Panc1 (cell line): ENCODE measurements at regions not wholly inside any gene's neighbourhood (a gene's known extent, or its start where the extent isn't known, plus 50 kb on each side); places are given as distances from the start of the nearest gene placed in this dataset.

Experiments
- ATAC-seq: fragments of 200-7000 bp; cut with Tn5 transposase; 2 replicates; pipeline ENCODE4 v1.9.1; 2020; ENCODE audit warnings: mild to moderate bottlenecking, moderate library complexity
- BruUV-seq: library from RNA; stranded (reverse); fragments of 400-500 nt; replicated peaks from 2 replicates; lab custom pipeline; 2021; lab: Mats Ljungman, UMichigan
- CTCF ChIA-PET: fragments of 300-600 bp; sonication (Branson Sonifier 250); formaldehyde crosslinking; loops from one replicate; lab custom pipeline; 2022; ENCODE audit warnings: antibody characterized with exemption; lab: Charles Lee
- POLR2A ChIA-PET: fragments of 300-600 bp; sonication (Branson Sonifier 250); formaldehyde crosslinking; loops from one replicate; lab custom pipeline; 2022; ENCODE audit warnings: antibody characterized with exemption; lab: Charles Lee
- DNase-seq: peaks from one replicate; pipeline ENCODE4 v3.0.0-alpha.2; 2010; ENCODE audit warnings: low read depth, low spot score
- H3K27ac ChIP-seq: 2 replicates; pipeline ENCODE4 v1.5.1; 2011; ENCODE audit warnings: mild to moderate bottlenecking, low read length, inconsistent platforms
- H3K27me3 ChIP-seq: fragments of 200-500 bp; sonication (Bioruptor generic); 2 replicates; pipeline ENCODE4 v1.6.0; 2014; ENCODE audit warnings: low read length, inconsistent platforms; ENCODE audit not compliant: control insufficient read depth, insufficient read depth
- H3K36me3 ChIP-seq: fragments of 200-500 bp; sonication (Bioruptor generic); 2 replicates; pipeline ENCODE4 v1.5.1; 2014; ENCODE audit warnings: inconsistent platforms, mild to moderate bottlenecking, low read length, moderate library complexity; ENCODE audit not compliant: control insufficient read depth, insufficient read depth
- H3K4me1 ChIP-seq: 2 replicates; pipeline ENCODE4 v1.5.1; 2011; ENCODE audit warnings: inconsistent platforms, mild to moderate bottlenecking, low read length, moderate library complexity; ENCODE audit not compliant: control insufficient read depth, insufficient read depth
- H3K4me3 ChIP-seq, 2 experiments: 2 replicates each; pipeline ENCODE4 v1.5.1; 2011 to 2012; ENCODE audit warnings: low read depth in 2 of 2, low read length in 2 of 2, mild to moderate bottlenecking in 2 of 2, inconsistent platforms in 1 of 2, moderate library complexity in 1 of 2
- H3K9me3 ChIP-seq: fragments of 200-500 bp; sonication (Bioruptor generic); 2 replicates; pipeline ENCODE4 v1.5.1; 2014; ENCODE audit warnings: low read depth, mild to moderate bottlenecking, inconsistent platforms, low read length, moderate library complexity; ENCODE audit not compliant: control insufficient read depth, insufficient read depth
- CTCF ChIP-seq: fragments of 450-650 bp; IDR thresholded peaks from 2 replicates; pipeline ENCODE4 v1.5.1; 2017; ENCODE audit warnings: mild to moderate bottlenecking
- POLR2AphosphoS5 ChIP-seq: IDR thresholded peaks from 2 replicates; pipeline ENCODE4 v1.6.1; 2012; ENCODE audit warnings: mild to moderate bottlenecking, low read depth, low read length, moderate library complexity
- REST ChIP-seq, 2 experiments: IDR thresholded peaks; 2 replicates each; pipeline ENCODE4 v1.6.1; 2011 to 2012; ENCODE audit warnings: low read depth in 2 of 2, control low read depth in 1 of 2, low read length in 1 of 2, mild to moderate bottlenecking in 1 of 2, moderate library complexity in 1 of 2; ENCODE audit not compliant: insufficient read depth in 1 of 2
- SIN3A ChIP-seq: IDR thresholded peaks from 2 replicates; pipeline ENCODE4 v1.6.1; 2012; ENCODE audit warnings: low read depth, mild to moderate bottlenecking, low read length, moderate library complexity, borderline replicate concordance; ENCODE audit not compliant: insufficient read depth
- TCF7L2 ChIP-seq: IDR thresholded peaks from 2 replicates; pipeline ENCODE4 v1.6.1; 2011; ENCODE audit warnings: mild to moderate bottlenecking, low read depth, low read length, inconsistent platforms
- in situ Hi-C: cut with HindIII; loops from 2 replicates; pipeline ENCODE4 v1.10.0; 2016; ENCODE audit warnings: low sequenced_read_pairs, low pct_unique_long_range_greater_than_20kb
- intact Hi-C: fragments of 100-400 bp; cut with micrococcal nuclease; formaldehyde crosslinking; loops from one replicate; pipeline ENCODE4 v1.10.0; 2022; ENCODE audit not compliant: unreplicated experiment

GRCh38 chr7:34385384-34385783 lies 272.6 kb upstream of the NPSR1 start:
- ChIA-PET POLR2A (no interaction called here), CTCF (interaction anchor here (0.7 kb wide), 1 partner anchor 8 kb away, joined by 5 read pairs; no protein-coding TSS in a partner anchor)

GRCh38 chr7:34389332-34390078 lies 268.5 kb upstream of the NPSR1 start:
- BruUV-seq: no TSS peak
- Histone ChIP-seq H3K4me3 (no peak overlapping the region), H3K9me3 (no peaks in the 10 kb centered on the region), H3K4me1 (no peaks in the 10 kb centered on the region), H3K27me3 (no peaks in the 10 kb centered on the region), H3K36me3 (no peaks in the 10 kb centered on the region), H3K27ac (no peak overlapping the region)
- ChIA-PET POLR2A (no interaction called here), CTCF (no interaction called here)
- in situ Hi-C loops: no loop called here
- DNase-seq (no peak), ATAC-seq (no peak)
- TF ChIP-seq SIN3A (no peak), POLR2AphosphoS5 (no peak), CTCF (no peak), TCF7L2 (no peak), REST (IDR thresholded peaks at IDR 0.05; ENCODE audit: insufficient read depth in 1 of 2, low read depth in 2 of 2, low read length in 1 of 2) (no peak)
- intact Hi-C loops: loop anchor here (10.0 kb wide), 1 partner anchor 55 kb away; no protein-coding TSS in a partner anchor

More at GRCh38 chr7:34385384-34385783, 272.6 kb upstream of the NPSR1 start:
- H3K27me3 ChIP-seq: no peaks in the 10 kb centered on the region
- H3K27ac ChIP-seq: no peak overlapping the region
- ATAC-seq (no peak), DNase-seq (no peak)
- H3K36me3 ChIP-seq: no peaks in the 10 kb centered on the region
- H3K4me1 ChIP-seq: no peaks in the 10 kb centered on the region
- in situ Hi-C loops: no loop called here
- TF ChIP-seq SIN3A (no peak), TCF7L2 (no peak), CTCF (no peak), REST (IDR thresholded peaks at IDR 0.05; ENCODE audit: insufficient read depth in 1 of 2, low read depth in 2 of 2, low read length in 1 of 2) (no peak), POLR2AphosphoS5 (no peak)
- BruUV-seq: no TSS peak
- intact Hi-C loops: loop anchor here (10.0 kb wide), 1 partner anchor 59 kb away; no protein-coding TSS in a partner anchor
- peaks cover 4% of the 10 kb centered on the region for H3K9me3 ChIP-seq
- no peak overlapping the region for H3K4me3 ChIP-seq
